GM12865 (cell line): ENCODE measurements at regions not wholly inside any gene's neighbourhood (a gene's known extent, or its start where the extent isn't known, plus 50 kb on each side); places are given as distances from the start of the nearest gene placed in this dataset.

Source experiments
- DNase-seq: peaks from one replicate; pipeline ENCODE4 v3.0.0; 2010; ENCODE audit warnings: low read depth
- H3K4me3 ChIP-seq: 2 replicates; pipeline ENCODE4 v1.5.1; 2011; ENCODE audit warnings: mild to moderate bottlenecking, low read depth, low read length, control low read depth
- TF ChIP-seq, protein P1 (sequence below): IDR thresholded peaks from 2 replicates; pipeline ENCODE4 v1.5.1; 2011; ENCODE audit warnings: low read length, control low read depth, low read depth, inconsistent platforms; ENCODE audit not compliant: insufficient read depth; ENCODE audit errors: missing control alignments

DNA sequence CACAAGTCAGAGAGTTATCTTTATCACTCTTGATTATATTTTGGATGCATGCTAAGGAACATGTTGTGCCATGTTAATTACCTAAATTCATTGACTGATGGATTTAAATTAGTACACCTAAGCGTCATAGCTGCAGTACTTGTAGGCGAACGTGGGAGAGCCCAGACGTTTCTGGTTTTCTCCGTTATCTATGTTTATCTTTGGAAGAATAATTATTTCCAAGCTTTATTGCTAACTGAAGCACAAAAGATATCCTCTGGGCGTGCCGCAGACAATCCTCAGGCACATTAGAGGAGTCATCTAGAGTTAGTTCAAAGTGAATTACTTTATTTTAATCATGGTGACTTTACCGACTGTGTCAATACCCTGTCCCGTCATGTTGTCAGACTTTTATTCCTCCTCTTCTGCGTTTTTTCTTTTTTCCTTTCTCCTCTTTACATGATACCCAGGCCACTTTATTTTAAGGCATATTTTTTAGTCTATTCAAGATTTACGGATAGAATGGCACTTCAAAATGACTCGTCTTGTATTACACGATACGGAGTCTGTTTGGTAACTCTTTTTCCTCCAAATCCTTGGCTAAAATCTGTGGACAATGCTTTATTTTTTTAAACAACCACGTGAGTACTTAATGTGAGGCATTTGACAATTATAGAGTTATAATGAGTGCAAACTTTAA, 632.0 kb upstream of the TENM3 start:
- TF ChIP-seq, protein P1, sequence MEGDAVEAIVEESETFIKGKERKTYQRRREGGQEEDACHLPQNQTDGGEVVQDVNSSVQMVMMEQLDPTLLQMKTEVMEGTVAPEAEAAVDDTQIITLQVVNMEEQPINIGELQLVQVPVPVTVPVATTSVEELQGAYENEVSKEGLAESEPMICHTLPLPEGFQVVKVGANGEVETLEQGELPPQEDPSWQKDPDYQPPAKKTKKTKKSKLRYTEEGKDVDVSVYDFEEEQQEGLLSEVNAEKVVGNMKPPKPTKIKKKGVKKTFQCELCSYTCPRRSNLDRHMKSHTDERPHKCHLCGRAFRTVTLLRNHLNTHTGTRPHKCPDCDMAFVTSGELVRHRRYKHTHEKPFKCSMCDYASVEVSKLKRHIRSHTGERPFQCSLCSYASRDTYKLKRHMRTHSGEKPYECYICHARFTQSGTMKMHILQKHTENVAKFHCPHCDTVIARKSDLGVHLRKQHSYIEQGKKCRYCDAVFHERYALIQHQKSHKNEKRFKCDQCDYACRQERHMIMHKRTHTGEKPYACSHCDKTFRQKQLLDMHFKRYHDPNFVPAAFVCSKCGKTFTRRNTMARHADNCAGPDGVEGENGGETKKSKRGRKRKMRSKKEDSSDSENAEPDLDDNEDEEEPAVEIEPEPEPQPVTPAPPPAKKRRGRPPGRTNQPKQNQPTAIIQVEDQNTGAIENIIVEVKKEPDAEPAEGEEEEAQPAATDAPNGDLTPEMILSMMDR, result no peak
- no peak for DNase-seq
- no peak overlapping the region for H3K4me3 ChIP-seq

DNA sequence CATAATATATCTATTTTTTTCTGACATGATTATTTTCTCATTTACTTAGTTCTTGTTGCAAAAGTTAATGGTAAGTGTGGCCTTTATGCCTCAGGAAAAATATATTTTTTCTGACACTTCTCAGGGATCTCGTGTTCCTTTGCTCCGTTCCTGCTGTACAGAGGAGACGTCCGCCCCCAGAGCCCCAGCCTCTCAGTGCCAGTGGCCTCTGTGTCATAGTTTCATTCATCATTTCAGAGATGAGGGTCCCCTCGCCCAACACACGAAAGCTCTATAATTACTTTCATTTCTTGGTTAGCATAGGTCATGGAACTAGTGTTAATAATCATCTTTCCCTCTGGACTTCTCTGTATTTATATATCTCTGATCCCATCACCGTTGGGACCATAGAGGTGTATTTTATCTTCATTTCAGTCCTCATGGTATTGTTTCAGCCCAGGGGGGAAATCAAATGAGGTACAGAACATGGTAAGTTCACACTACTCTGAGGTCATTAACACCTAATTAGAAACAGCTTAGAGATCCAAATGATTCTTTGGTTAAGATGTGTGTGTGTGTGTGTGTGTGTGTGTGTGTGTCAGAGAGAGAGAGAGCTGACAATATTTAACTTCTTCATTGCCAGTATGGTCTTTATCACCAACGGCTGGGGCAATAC, 631.1 kb upstream of the TENM3 start:
- H3K4me3 ChIP-seq, result no peak overlapping the region
- DNase-seq, result no peak
- TF ChIP-seq, protein P1, result no peak

DNA sequence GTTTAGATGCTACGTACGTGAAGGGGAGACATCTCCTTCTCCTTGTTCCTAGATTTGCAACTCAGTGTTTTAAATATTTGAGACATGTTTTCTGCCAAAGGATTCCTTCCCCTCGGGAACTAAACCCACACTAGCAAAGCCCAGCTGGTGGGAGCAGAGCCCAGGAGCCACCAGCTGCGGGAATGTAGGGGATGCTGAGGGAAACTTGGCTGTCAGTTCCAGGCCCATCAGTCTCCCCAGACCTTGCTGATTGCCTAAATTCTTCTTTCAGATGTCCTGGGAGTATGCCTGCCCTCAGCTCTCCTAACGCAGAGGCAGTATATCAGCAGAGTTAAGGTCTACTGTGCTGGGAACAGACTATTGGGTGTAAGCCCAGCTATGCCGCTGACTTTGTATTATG, 630.0 kb upstream of the TENM3 start:
- DNase-seq, result no peak
- TF ChIP-seq, protein P1, result no peak
- no peak overlapping the region for H3K4me3 ChIP-seq

DNA sequence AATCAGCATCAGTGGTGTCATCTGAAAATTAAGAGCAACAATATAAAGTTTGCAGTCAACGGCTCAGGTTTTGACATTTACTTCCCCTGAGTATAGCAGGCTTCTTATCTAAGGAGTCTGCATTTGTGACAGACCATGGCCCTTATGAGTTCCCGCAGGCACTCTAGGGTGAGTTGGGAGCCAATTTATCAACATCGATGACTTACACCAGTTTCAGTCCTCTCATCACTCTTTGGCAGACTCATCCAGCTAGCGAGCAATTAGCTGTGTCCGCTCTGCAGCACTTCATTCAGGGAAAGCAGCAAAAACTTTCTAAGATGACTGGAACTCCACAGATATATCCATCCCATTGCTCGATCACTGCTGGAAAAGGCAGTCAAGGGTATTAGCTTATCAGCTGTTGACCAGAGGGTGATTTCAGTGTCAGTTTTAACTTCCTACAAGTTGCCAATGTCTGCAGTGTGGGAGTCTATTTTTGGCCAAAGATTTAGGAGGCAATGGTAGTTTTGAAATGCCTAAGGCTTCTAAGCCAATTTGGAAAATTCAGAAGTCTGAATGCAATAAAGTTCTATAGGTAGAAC, 625.1 kb upstream of the TENM3 start:
- H3K4me3 ChIP-seq, result no peak overlapping the region
- TF ChIP-seq, protein P1, result no peak
- no peak for DNase-seq

- TF ChIP-seq, protein P1, result no peak
- DNase-seq, result no peak
- H3K4me3 ChIP-seq, result no peak overlapping the region
These were observed 624.3 kb upstream of the TENM3 start for GRCh38 chr4:181618896-181619295.

- no peak overlapping the region for H3K4me3 ChIP-seq
- peak; percentile 41 for DNase-seq
- TF ChIP-seq, protein P1, result no peak
These were observed 623.6 kb upstream of the TENM3 start for GRCh38 chr4:181619651-181620050.
